D721Med (cell line): ENCODE measurements at regions not wholly inside any gene's neighbourhood (a gene's known extent, or its start where the extent isn't known, plus 50 kb on each side); places are given as distances from the start of the nearest gene placed in this dataset.

Experiments
- DNase-seq: peaks from one replicate; pipeline ENCODE4 v3.0.0; 2011; ENCODE audit warnings: low spot score; ENCODE audit not compliant: insufficient read length
- FAIRE-seq: peaks from 2 replicates; lab custom pipeline; 2011; peaks lifted over from hg19 to GRCh38; lab: Jason Lieb, UNC
- CTCF ChIP-seq: IDR thresholded peaks from 2 replicates; pipeline ENCODE4 v1.5.1; 2012; ENCODE audit warnings: mild to moderate bottlenecking, control low read depth; ENCODE audit not compliant: insufficient read depth; ENCODE audit errors: missing control alignments

GRCh38 chr9:107547772-107548297 lies 58.3 kb upstream of the KLF4 start:
- DNase-seq (no peak), FAIRE-seq (no peak)
- TF ChIP-seq CTCF: no peak

GRCh38 chr9:107547303-107547702 lies 57.7 kb upstream of the KLF4 start:
- no peak for TF ChIP-seq CTCF
- FAIRE-seq (no peak), DNase-seq (no peak)

- no peak for TF ChIP-seq CTCF
- DNase-seq: no peak
- FAIRE-seq: no peak
Observed at GRCh38 chr9:107546859-107547258, 57.3 kb upstream of the KLF4 start.

- no peak for TF ChIP-seq CTCF
- DNase-seq: no peak
- FAIRE-seq: no peak
Observed at GRCh38 chr9:107545036-107545435, 55.5 kb upstream of the KLF4 start.

GRCh38 chr9:107542411-107543157 lies 53.0 kb upstream of the KLF4 start:
- DNase-seq (no peak), FAIRE-seq (no peak)
- no peak for TF ChIP-seq CTCF

GRCh38 chr9:107541523-107541922 lies 52.0 kb upstream of the KLF4 start:
- no peak for DNase-seq
- FAIRE-seq: no peak
- TF ChIP-seq CTCF: no peak

- no peak for TF ChIP-seq CTCF
- FAIRE-seq (no peak), DNase-seq (no peak)
Observed at GRCh38 chr9:107540164-107540561, 50.6 kb upstream of the KLF4 start.
